ENCODE measurements at regions not wholly inside any gene's neighbourhood (a gene's known extent, or its start where the extent isn't known, plus 50 kb on each side); places are given as distances from the start of the nearest gene placed in this dataset.

DNA sequence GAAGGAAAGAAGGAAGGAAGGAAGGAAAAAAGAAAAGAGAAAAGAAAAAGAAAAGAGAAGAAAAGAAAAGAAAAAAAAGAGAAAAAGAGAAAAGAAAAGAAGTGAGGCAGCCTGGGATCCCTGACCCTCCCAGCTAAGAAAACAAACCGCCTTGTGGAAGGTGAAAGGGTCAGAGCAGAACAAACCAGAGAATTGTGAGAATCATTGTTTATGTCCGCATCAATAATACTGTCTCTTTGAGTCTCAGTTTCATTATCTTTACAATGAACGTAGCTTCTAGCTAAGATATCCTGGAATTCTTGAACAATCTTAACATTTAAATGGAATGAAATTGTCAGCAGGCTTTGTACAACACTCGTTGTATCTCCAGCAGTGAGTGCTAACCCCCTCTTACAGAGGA lies 66.4 kb upstream of the SERP2 start:
- ChIA-PET POLR2A (ENCODE audit: partially characterized antibody) (interaction anchor here (1.6 kb wide), 1 partner anchor 128 kb away, joined by 5 read pairs; no protein-coding TSS in a partner anchor), CTCF (ENCODE audit: partially characterized antibody) (interaction anchor here (0.6 to 2.0 kb wide), 5 partner anchors 15 to 399 kb away, joined by 3 to 7 read pairs (median 4); no protein-coding TSS in a partner anchor)
- Histone ChIP-seq H3K14ac (ENCODE audit: insufficient read length) (no peak overlapping the region), H4K91ac (replicated peaks; ENCODE audit: insufficient read length, low read length) (no peak overlapping the region), H3K9me3 (ENCODE audit: insufficient read depth in 2 of 2, low read depth in 1 of 2, low read length in 1 of 2) (no peaks in the 10 kb centered on the region), H2BK12ac (ENCODE audit: low read depth, low read length) (no peak overlapping the region), H3K9ac (replicated peaks in 1 of 4; ENCODE audit: extremely low read depth in 1 of 4, low read depth in 3 of 4, low read length in 3 of 4) (no peak overlapping the region), H3K79me2 (ENCODE audit: control insufficient read depth in 1 of 2, insufficient read depth in 2 of 2, low read length in 2 of 2) (no peaks in the 10 kb centered on the region), H3K27me3 (replicated peaks in 1 of 4; ENCODE audit: control insufficient read depth in 3 of 4, extremely low read depth in 1 of 4, insufficient read depth in 3 of 4, low read length in 3 of 4) (peaks cover 0 to 28% (median 15%) of the 10 kb centered on the region in 4 experiments; a peak in 6 of 7 replicates), H3K56ac (replicated peaks; ENCODE audit: insufficient read length, low read depth, low read length) (no peak overlapping the region), H3K79me1 (ENCODE audit: low read depth, low read length) (no peaks in the 10 kb centered on the region), H2BK120ac (replicated peaks; ENCODE audit: low read depth, low read length) (no peak overlapping the region), H4K8ac (ENCODE audit: extremely low read depth, insufficient read depth, low read length) (no peak overlapping the region), H3K4ac (replicated peaks; ENCODE audit: insufficient read length, low read depth, low read length) (no peak overlapping the region), H2BK5ac (ENCODE audit: low read depth, low read length) (no peak overlapping the region), H2BK15ac (ENCODE audit: low read length) (no peak overlapping the region), H3K4me1 (replicated peaks in 1 of 4; ENCODE audit: control insufficient read depth in 3 of 4, insufficient read depth in 4 of 4, low read length in 3 of 4) (peaks cover 6 to 14% (median 12%) of the 10 kb centered on the region in 4 experiments; a peak in 6 of 7 replicates), H4K20me1 (replicated peaks in 1 of 2; ENCODE audit: control insufficient read depth in 1 of 2, insufficient read depth in 2 of 2, low read length in 2 of 2) (no peaks in the 10 kb centered on the region), H3K23me2 (ENCODE audit: low read depth, low read length) (peaks cover 7% of the 10 kb centered on the region; the same call in 1 of the 2 replicates), H3K18ac (ENCODE audit: extremely low read depth, low read length) (no peak overlapping the region), H3K36me3 (ENCODE audit: control insufficient read depth in 2 of 4, insufficient read depth in 4 of 4, low read length in 3 of 4) (no peaks in the 10 kb centered on the region), H3K4me2 (ENCODE audit: insufficient read depth in 1 of 2, low read depth in 2 of 2, low read length in 2 of 2) (peak overlapping the region in 1 of 2 experiments; percentile 87; a peak in 1 of 4 replicates), H2BK20ac (ENCODE audit: low read length) (no peak overlapping the region), H2AK5ac (ENCODE audit: low read depth, low read length) (no peak overlapping the region), H3K23ac (ENCODE audit: insufficient read length) (no peak overlapping the region), H3K27ac (ENCODE audit: low read depth, low read length) (no peak overlapping the region), H4K5ac (ENCODE audit: insufficient read length, low read depth, low read length) (no peak overlapping the region), H3K4me3 (ENCODE audit: extremely low read depth in 1 of 4, insufficient read depth in 2 of 4, low read depth in 3 of 4, low read length in 4 of 4) (no peak overlapping the region), H2AFZ (ENCODE audit: low read length) (no peak overlapping the region)
- 80% methylated on average over 4 of the region's 4 CpGs; no CpG with 5 or more reads in 1 of the 2 experiments for WGBS, 2 experiments (ENCODE audit: extremely low coverage in 1 of 2, insufficient coverage in 1 of 2, insufficient read length in 1 of 2, insufficient replicate concordance in 2 of 2, low coverage in 1 of 2, low lambda C conversion rate in 2 of 2, missing lambda C conversion rate in 1 of 2)
- no peak for DNase-seq (ENCODE audit: low read depth in 1 of 2, low spot score in 2 of 2)
- no peak for FAIRE-seq
- TF ChIP-seq SIRT6 (IDR thresholded peaks at IDR 0.05; ENCODE audit: low read length) (no peak), SIN3A (conservative IDR thresholded peaks at IDR 0.05 in 1 of 2, IDR thresholded peaks at IDR 0.05 in 1 of 2; ENCODE audit: low read depth in 1 of 2, low read length in 2 of 2) (no peak), SIX5 (IDR thresholded peaks at IDR 0.05; ENCODE audit: low read depth, low read length) (no peak), GABPA (IDR thresholded peaks at IDR 0.05; ENCODE audit: borderline replicate concordance, insufficient read depth, low read length) (no peak), JUND (IDR thresholded peaks at IDR 0.05; ENCODE audit: low read length) (no peak), EZH2 (IDR thresholded peaks at IDR 0.05; ENCODE audit: low read depth, low read length, severe bottlenecking) (no peak), ATF2 (IDR thresholded peaks at IDR 0.05; ENCODE audit: low read length) (no peak), EP300 (IDR thresholded peaks at IDR 0.05; ENCODE audit: borderline replicate concordance in 1 of 2, low read depth in 2 of 2, low read length in 2 of 2) (no peak), ASH2L (IDR thresholded peaks at IDR 0.05; ENCODE audit: low read length) (no peak), CHD1 (IDR thresholded peaks at IDR 0.05; ENCODE audit: low read depth, low read length) (no peak), BACH1 (IDR thresholded peaks at IDR 0.05; ENCODE audit: low read length) (no peak)
- TF ChIP-seq, protein P1, sequence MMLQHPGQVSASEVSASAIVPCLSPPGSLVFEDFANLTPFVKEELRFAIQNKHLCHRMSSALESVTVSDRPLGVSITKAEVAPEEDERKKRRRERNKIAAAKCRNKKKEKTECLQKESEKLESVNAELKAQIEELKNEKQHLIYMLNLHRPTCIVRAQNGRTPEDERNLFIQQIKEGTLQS (IDR thresholded peaks at IDR 0.05; ENCODE audit: insufficient read depth, low read depth, low read length), result no peak
